Superior temporal gyrus (tissue), 1 donor: ENCODE measurements at regions not wholly inside any gene's neighbourhood (a gene's known extent, or its start where the extent isn't known, plus 50 kb on each side); places are given as distances from the start of the nearest gene placed in this dataset.
"Not testable (repeated sequence)": the region's sequence is repeated elsewhere in the genome, so short reads cannot be mapped to it uniquely, and the experiment has no call there.

ENCODE experiments used
- DNase-seq: peaks from one replicate; pipeline ENCODE4 v3.0.0-alpha.2; 2016; ENCODE audit errors: extremely low spot score

- no peak for DNase-seq
These were observed 523.9 kb upstream of the POU3F2 start for GRCh38 chr6:98310443-98310842.

- no peak for DNase-seq
These were observed 510.8 kb upstream of the POU3F2 start for GRCh38 chr6:98323605-98324004.

GRCh38 chr6:98324446-98324845 is 509.9 kb upstream of the POU3F2 start:
- peak; percentile 85 for DNase-seq

- no peak for DNase-seq
These were observed 509.0 kb upstream of the POU3F2 start for GRCh38 chr6:98325366-98325765.

- DNase-seq: no peak
These were observed 501.1 kb upstream of the POU3F2 start for GRCh38 chr6:98333273-98333672.

- no peak for DNase-seq
These were observed 498.8 kb upstream of the POU3F2 start for GRCh38 chr6:98335594-98335993.

- no peak for DNase-seq
These were observed 494.9 kb upstream of the POU3F2 start for GRCh38 chr6:98339506-98339905.

GRCh38 chr6:98343004-98343403 is 491.4 kb upstream of the POU3F2 start:
- DNase-seq: no peak

GRCh38 chr6:98343797-98344196 is 490.6 kb upstream of the POU3F2 start:
- DNase-seq: no peak

- DNase-seq: no peak
These were observed 482.0 kb upstream of the POU3F2 start for GRCh38 chr6:98352348-98352747.

- DNase-seq: peak; percentile 50
These were observed 476.2 kb upstream of the POU3F2 start for GRCh38 chr6:98358173-98358572.

GRCh38 chr6:98366371-98366770 is 468.0 kb upstream of the POU3F2 start:
- no peak for DNase-seq

- DNase-seq: no peak
These were observed 453.8 kb upstream of the POU3F2 start for GRCh38 chr6:98380589-98380988.

- no peak for DNase-seq
These were observed 452.1 kb upstream of the POU3F2 start for GRCh38 chr6:98382246-98382645.

- peak; percentile 62 for DNase-seq
These were observed 450.0 kb upstream of the POU3F2 start for GRCh38 chr6:98384334-98384733.

GRCh38 chr6:98384801-98385200 is 449.6 kb upstream of the POU3F2 start:
- DNase-seq: peak; percentile 70

GRCh38 chr6:98395610-98396166 is 438.7 kb upstream of the POU3F2 start:
- DNase-seq: no peak

- peak; percentile 87 for DNase-seq
These were observed 418.3 kb upstream of the POU3F2 start for GRCh38 chr6:98416027-98416426.

GRCh38 chr6:98416497-98417158 is 417.7 kb upstream of the POU3F2 start:
- not testable (repeated sequence) for DNase-seq

- no peak for DNase-seq
These were observed 400.9 kb upstream of the POU3F2 start for GRCh38 chr6:98433325-98434056.

- DNase-seq: no peak
These were observed 390.7 kb upstream of the POU3F2 start for GRCh38 chr6:98443633-98444032.

GRCh38 chr6:98452685-98453084 is 381.7 kb upstream of the POU3F2 start:
- no peak for DNase-seq

- no peak for DNase-seq
These were observed 379.5 kb upstream of the POU3F2 start for GRCh38 chr6:98454809-98455322.
